ENCODE measurements at regions not wholly inside any gene's neighbourhood (a gene's known extent, or its start where the extent isn't known, plus 50 kb on each side); places are given as distances from the start of the nearest gene placed in this dataset.

GRCh38 chr11:131254254-131254653 lies 116.2 kb upstream of the NTM start:
- TF ChIP-seq NFYB (CRISPR knock-in tag; conservative IDR thresholded peaks at IDR 0.05; ENCODE audit: low read depth) (no peak), CTCF (IDR thresholded peaks at IDR 0.05) (no peak), STAT6 (CRISPR knock-in tag; conservative IDR thresholded peaks at IDR 0.05; ENCODE audit: low read depth) (no peak), FOXJ3 (CRISPR knock-in tag; IDR thresholded peaks at IDR 0.05; ENCODE audit: borderline replicate concordance) (no peak), ZNF138 (CRISPR knock-in tag; conservative IDR thresholded peaks at IDR 0.05) (no peak), KAT7 (CRISPR knock-in tag; IDR thresholded peaks at IDR 0.05; ENCODE audit: borderline replicate concordance) (no peak), ZNF263 (CRISPR knock-in tag; IDR thresholded peaks at IDR 0.05; ENCODE audit: low read depth) (no peak), JUN (CRISPR knock-in tag; IDR thresholded peaks at IDR 0.05) (no peak), TEAD4 (CRISPR knock-in tag; IDR thresholded peaks at IDR 0.05) (no peak), IRF1 (CRISPR knock-in tag; IDR thresholded peaks at IDR 0.05) (no peak), E2F4 (CRISPR knock-in tag; IDR thresholded peaks at IDR 0.05; ENCODE audit: borderline replicate concordance, low read depth) (no peak), ZNF532 (CRISPR knock-in tag; IDR thresholded peaks at IDR 0.05; ENCODE audit: borderline replicate concordance) (no peak)
